Ascending aorta (tissue), 2 donors: ENCODE measurements at regions not wholly inside any gene's neighbourhood (a gene's known extent, or its start where the extent isn't known, plus 50 kb on each side); places are given as distances from the start of the nearest gene placed in this dataset.

Experiments
- DNase-seq, 2 donors: peaks; one replicate each; pipeline ENCODE4 v3.0.0-alpha.2; 2019; ENCODE audit warnings: low spot score in 2 of 2
- H3K27ac ChIP-seq, 2 donors: fragments of 200-600 bp; sonication (generic); one replicate each; pipeline ENCODE4 v1.5.1; 2016 to 2017; ENCODE audit warnings: mild to moderate bottlenecking in 1 of 2
- H3K27me3 ChIP-seq: fragments of 200-600 bp; sonication (generic); one replicate; pipeline ENCODE4 v1.5.1; 2017
- H3K36me3 ChIP-seq, 2 donors: fragments of 200-600 bp; sonication (generic); one replicate each; pipeline ENCODE4 v1.5.1; 2016
- H3K4me1 ChIP-seq, 2 donors: fragments of 200-600 bp; sonication (generic); one replicate each; pipeline ENCODE4 v1.5.1; 2016 to 2017; ENCODE audit warnings: mild to moderate bottlenecking in 1 of 2
- H3K4me3 ChIP-seq, 2 donors: fragments of 200-600 bp; sonication (generic); one replicate each; pipeline ENCODE4 v1.5.1; 2016 to 2017; ENCODE audit warnings: mild to moderate bottlenecking in 1 of 2
- H3K9me3 ChIP-seq, 2 donors: fragments of 200-600 bp; sonication (generic); one replicate each; pipeline ENCODE4 v1.5.1; 2016
- CTCF ChIP-seq, 3 experiments: fragments of 200-600 bp in 2 of 3; fragments of 450-650 bp in 1 of 3; sonication (generic) in 2 of 3; IDR thresholded peaks; one replicate each; pipeline ENCODE4 v1.5.1; 2016 to 2019; ENCODE audit warnings: antibody characterized with exemption in 3 of 3, mild to moderate bottlenecking in 1 of 3, moderate library complexity in 1 of 3
- intact Hi-C: fragments of 100-400 bp; cut with DNase I; formaldehyde crosslinking; loops from one replicate; pipeline ENCODE4 v1.15.1; 2023

GRCh38 chr1:56433056-56433577 is 146.2 kb downstream of the PLPP3 start:
- Histone ChIP-seq H3K9me3 (no peaks in the 10 kb centered on the region), H3K4me3 (no peak overlapping the region), H3K27me3 (no peaks in the 10 kb centered on the region), H3K4me1 (no peaks in the 10 kb centered on the region), H3K36me3 (no peaks in the 10 kb centered on the region), H3K27ac (no peak overlapping the region)
- intact Hi-C loops: no loop called here
- DNase-seq: peak in 1 of 2 donors; percentile 16
- no peak for TF ChIP-seq CTCF (IDR thresholded peaks at IDR 0.05)

GRCh38 chr1:56432166-56432971 is 147.0 kb downstream of the PLPP3 start:
- TF ChIP-seq CTCF (IDR thresholded peaks at IDR 0.05): no peak
- intact Hi-C loops: no loop called here
- Histone ChIP-seq H3K4me3 (no peak overlapping the region), H3K27ac (no peak overlapping the region), H3K27me3 (no peaks in the 10 kb centered on the region), H3K36me3 (no peaks in the 10 kb centered on the region), H3K4me1 (no peaks in the 10 kb centered on the region), H3K9me3 (no peaks in the 10 kb centered on the region)
- no peak for DNase-seq

- Histone ChIP-seq H3K4me1 (no peaks in the 10 kb centered on the region), H3K27ac (no peak overlapping the region)
- intact Hi-C loops: no loop called here
Observed at GRCh38 chr1:56430141-56430839, 149.1 kb downstream of the PLPP3 start.

GRCh38 chr1:56429288-56429687 is 150.1 kb downstream of the PLPP3 start:
- Histone ChIP-seq H3K4me3 (no peak overlapping the region), H3K9me3 (no peaks in the 10 kb centered on the region), H3K27ac (no peak overlapping the region), H3K4me1 (no peaks in the 10 kb centered on the region), H3K27me3 (no peaks in the 10 kb centered on the region), H3K36me3 (no peaks in the 10 kb centered on the region)
- DNase-seq: no peak
- intact Hi-C loops: no loop called here
- no peak for TF ChIP-seq CTCF (IDR thresholded peaks at IDR 0.05)

More at GRCh38 chr1:56430141-56430839, 149.1 kb downstream of the PLPP3 start:
- no peaks in the 10 kb centered on the region for H3K9me3 ChIP-seq
- H3K27me3 ChIP-seq: no peaks in the 10 kb centered on the region
- DNase-seq: no peak
- H3K36me3 ChIP-seq: no peaks in the 10 kb centered on the region
- no peak for TF ChIP-seq CTCF (IDR thresholded peaks at IDR 0.05)
- no peak overlapping the region for H3K4me3 ChIP-seq

- DNase-seq: no peak
- no peak overlapping the region for H3K27ac ChIP-seq
- H3K27me3 ChIP-seq: no peaks in the 10 kb centered on the region
- no peaks in the 10 kb centered on the region for H3K36me3 ChIP-seq
- intact Hi-C loops: no loop called here
- H3K9me3 ChIP-seq: no peaks in the 10 kb centered on the region
- H3K4me1 ChIP-seq: no peaks in the 10 kb centered on the region
- H3K4me3 ChIP-seq: no peak overlapping the region
- TF ChIP-seq CTCF (IDR thresholded peaks at IDR 0.05): no peak
Observed at GRCh38 chr1:56426587-56427381, 152.6 kb downstream of the PLPP3 start.
